ENCODE measurements at regions not wholly inside any gene's neighbourhood (a gene's known extent, or its start where the extent isn't known, plus 50 kb on each side); places are given as distances from the start of the nearest gene placed in this dataset.

DNA sequence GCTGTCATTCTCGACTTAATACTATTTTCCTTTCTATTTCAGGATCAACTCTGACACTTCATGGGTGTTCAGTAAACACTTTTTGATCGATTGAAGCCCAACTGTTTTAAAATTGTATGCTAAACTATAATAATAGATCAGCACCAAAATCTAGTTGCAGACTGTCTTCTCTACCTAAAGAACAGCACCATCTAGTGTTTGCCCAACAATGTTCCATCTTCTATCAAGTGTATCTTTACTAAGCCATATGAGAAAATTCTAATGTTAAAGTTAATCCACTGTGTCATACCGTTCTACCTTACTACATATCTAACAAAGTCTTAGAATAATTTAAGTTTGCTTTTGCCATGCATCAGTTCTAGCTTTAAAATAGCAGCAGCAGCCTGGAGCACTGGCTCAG, 113.0 kb upstream of the PRDX4 start:
- no peak overlapping the region for H3K27ac Mint-ChIP-seq
- peaks cover 7% of the 10 kb centered on the region for H3K9me3 Mint-ChIP-seq
- DNase-seq: no peak
- peaks cover 4% of the 10 kb centered on the region for H3K27me3 Mint-ChIP-seq (ENCODE audit: low read depth)
- H3K4me1 Mint-ChIP-seq (ENCODE audit: low read depth): no peaks in the 10 kb centered on the region
- no peak overlapping the region for H3K4me3 Mint-ChIP-seq
- H3K36me3 Mint-ChIP-seq (ENCODE audit: low read depth): no peaks in the 10 kb centered on the region
- intact Hi-C loops (cut with micrococcal nuclease): loop anchor here (5.0 kb wide), 2 partner anchors 542 to 1417 kb away; no protein-coding TSS in a partner anchor
- CTCF ChIA-PET: no interaction called here

DNA sequence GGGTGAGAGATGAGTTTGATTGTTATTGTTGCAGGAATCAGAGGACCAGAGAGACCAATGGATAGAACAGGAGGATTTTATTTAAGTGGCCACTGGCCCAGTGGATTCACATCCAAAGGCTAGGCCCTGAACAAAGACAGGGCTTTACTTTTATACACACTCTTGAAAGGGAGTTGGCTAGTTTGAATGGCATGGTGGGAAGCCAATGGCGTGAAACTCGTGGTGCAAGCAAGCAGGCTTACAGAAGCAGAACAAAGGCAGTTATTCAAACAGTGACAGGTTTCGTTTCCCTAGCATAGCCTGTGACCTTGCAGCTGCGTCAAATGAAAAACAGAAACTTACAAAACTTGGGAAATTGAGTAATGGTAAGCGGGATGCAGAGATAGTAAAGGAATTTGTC, 110.2 kb upstream of the PRDX4 start:
- intact Hi-C loops (cut with micrococcal nuclease): no loop called here
- no peaks in the 10 kb centered on the region for H3K36me3 Mint-ChIP-seq (ENCODE audit: low read depth)
- no peaks in the 10 kb centered on the region for H3K27me3 Mint-ChIP-seq (ENCODE audit: low read depth)
- no peaks in the 10 kb centered on the region for H3K4me1 Mint-ChIP-seq (ENCODE audit: low read depth)
- DNase-seq: no peak
- H3K27ac Mint-ChIP-seq: no peak overlapping the region
- CTCF ChIA-PET: interaction anchor here (1.2 kb wide), 1 partner anchor 233 kb away, joined by 3 read pairs; no protein-coding TSS in a partner anchor
- no peak overlapping the region for H3K4me3 Mint-ChIP-seq
- peaks cover 10% of the 10 kb centered on the region for H3K9me3 Mint-ChIP-seq

DNA sequence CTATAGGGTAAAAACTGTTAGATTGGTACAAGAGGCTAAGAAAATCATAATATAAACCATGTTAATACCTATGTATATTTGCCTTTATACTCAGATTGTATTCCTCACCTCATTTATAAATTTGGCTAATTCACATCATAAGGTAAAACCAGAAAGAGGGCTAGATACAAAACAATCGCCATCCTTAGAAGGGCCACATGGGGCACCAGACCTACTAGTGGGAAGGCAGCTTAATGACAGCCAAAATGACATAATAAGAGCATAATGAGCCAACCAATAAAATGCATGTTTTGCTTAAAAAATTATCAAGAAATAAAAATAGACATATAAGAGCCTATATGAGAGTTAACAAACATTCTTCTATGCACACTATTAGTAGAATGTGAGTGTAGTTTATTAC, 107.3 kb upstream of the PRDX4 start:
- intact Hi-C loops (cut with micrococcal nuclease): no loop called here
- H3K27me3 Mint-ChIP-seq (ENCODE audit: low read depth): no peaks in the 10 kb centered on the region
- DNase-seq: no peak
- H3K36me3 Mint-ChIP-seq (ENCODE audit: low read depth): no peaks in the 10 kb centered on the region
- H3K4me3 Mint-ChIP-seq: no peak overlapping the region
- H3K9me3 Mint-ChIP-seq: peaks cover 10% of the 10 kb centered on the region
- no peaks in the 10 kb centered on the region for H3K4me1 Mint-ChIP-seq (ENCODE audit: low read depth)
- CTCF ChIA-PET: no interaction called here
- H3K27ac Mint-ChIP-seq: no peak overlapping the region

DNA sequence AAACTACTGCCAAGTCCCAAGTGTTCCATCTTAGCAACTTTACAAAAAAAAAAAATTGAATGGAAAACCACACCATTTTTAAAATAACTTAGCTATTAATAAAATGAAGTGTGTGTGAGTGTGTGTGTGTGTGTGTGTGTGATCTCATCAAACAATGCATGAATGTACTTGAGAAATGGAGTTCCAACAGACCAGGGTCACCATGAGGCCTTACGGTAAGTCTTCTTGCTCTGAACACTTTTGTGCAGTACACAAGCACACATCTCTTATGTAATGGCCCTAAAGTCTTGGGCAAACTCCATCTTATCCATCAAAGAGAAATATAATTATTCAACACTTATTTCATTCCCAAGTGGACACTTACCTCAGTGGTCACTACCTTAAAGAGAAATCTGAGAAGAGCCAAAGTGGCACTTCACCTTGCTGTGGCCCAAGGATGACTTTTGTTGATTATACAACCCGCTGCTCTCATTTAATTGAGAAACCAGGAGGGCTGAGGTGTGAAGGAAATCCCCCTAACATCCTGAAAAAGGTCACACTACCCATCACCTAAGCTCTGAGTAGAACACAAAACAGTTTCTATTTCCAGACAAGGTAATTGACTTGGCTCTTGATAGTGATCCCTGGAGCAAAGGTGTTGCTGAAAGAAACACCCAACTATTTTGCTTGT, 96.5 kb upstream of the PRDX4 start:
- no peak for DNase-seq
- Mint-ChIP-seq H3K36me3 (ENCODE audit: low read depth) (no peaks in the 10 kb centered on the region), H3K4me1 (ENCODE audit: low read depth) (no peaks in the 10 kb centered on the region), H3K27me3 (ENCODE audit: low read depth) (peaks cover 5% of the 10 kb centered on the region), H3K9me3 (no peaks in the 10 kb centered on the region), H3K4me3 (no peak overlapping the region), H3K27ac (no peak overlapping the region)
- intact Hi-C loops (cut with micrococcal nuclease): no loop called here
- CTCF ChIA-PET: no interaction called here

DNA sequence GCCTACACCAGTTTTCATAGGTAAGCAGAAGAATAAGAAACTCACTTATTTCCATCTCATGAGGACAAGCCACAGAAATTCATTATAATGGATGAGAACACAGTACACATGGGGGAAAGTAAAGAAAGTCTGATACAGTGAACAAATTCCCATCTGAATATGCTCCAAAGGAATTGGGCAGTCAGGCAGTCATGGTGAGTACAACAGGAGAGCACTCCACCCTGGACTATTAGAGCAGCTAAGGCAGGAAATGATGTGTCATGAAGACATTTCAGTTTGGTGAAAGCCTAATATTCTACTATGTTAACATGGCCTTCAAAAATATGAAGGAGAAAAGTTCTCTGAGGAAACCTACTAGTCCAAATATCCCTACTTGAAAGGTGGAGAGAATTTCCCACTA, 92.0 kb upstream of the PRDX4 start:
- H3K4me3 Mint-ChIP-seq: no peak overlapping the region
- H3K27me3 Mint-ChIP-seq (ENCODE audit: low read depth): peaks cover 2% of the 10 kb centered on the region
- CTCF ChIA-PET: no interaction called here
- no peak overlapping the region for H3K27ac Mint-ChIP-seq
- intact Hi-C loops (cut with micrococcal nuclease): no loop called here
- no peak for DNase-seq
- no peaks in the 10 kb centered on the region for H3K36me3 Mint-ChIP-seq (ENCODE audit: low read depth)
- no peaks in the 10 kb centered on the region for H3K4me1 Mint-ChIP-seq (ENCODE audit: low read depth)
- H3K9me3 Mint-ChIP-seq: no peaks in the 10 kb centered on the region

DNA sequence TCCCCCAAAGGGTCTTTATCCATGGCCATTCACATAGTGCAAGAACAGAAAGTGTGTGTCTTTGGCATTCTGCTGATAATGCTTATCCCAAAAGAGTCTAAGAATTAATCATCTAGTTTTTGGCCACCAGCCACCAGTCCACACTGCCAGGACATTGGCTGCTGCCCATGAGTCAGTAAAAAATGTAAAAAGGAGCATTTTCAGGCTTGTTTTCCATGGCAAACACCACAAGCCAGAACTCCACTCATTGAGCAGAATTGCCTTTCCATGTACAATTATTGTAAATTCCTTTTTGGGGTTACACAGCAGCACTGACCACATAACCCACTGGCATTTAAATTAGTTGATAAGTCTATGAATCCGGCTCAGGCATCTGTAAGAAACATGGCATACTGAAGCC, 89.2 kb upstream of the PRDX4 start:
- H3K4me1 Mint-ChIP-seq (ENCODE audit: low read depth): no peaks in the 10 kb centered on the region
- no peaks in the 10 kb centered on the region for H3K27me3 Mint-ChIP-seq (ENCODE audit: low read depth)
- intact Hi-C loops (cut with micrococcal nuclease): no loop called here
- no peaks in the 10 kb centered on the region for H3K9me3 Mint-ChIP-seq
- H3K27ac Mint-ChIP-seq: no peak overlapping the region
- H3K4me3 Mint-ChIP-seq: no peak overlapping the region
- H3K36me3 Mint-ChIP-seq (ENCODE audit: low read depth): no peaks in the 10 kb centered on the region
- CTCF ChIA-PET: no interaction called here
- DNase-seq: no peak

DNA sequence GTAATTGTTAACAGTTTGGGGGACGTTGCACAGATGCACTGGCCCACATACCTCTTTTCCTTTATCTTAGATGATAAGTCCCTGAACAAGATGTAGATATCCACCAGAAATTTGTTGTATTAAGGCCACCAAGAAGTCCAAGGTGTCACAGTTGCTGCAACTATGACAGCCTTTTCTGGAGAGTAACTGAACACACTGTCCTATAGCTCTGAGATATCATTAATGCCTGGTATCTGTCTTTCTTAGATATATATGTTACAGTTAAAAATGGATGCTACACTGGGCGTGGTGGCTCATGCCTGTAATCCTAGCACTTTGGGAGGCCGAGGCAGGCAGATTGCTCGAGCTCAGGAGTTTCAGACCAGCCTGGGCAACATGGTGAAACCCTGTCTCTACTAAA, 77.8 kb upstream of the PRDX4 start:
- intact Hi-C loops (cut with micrococcal nuclease): no loop called here
- Mint-ChIP-seq H3K4me1 (ENCODE audit: low read depth) (no peaks in the 10 kb centered on the region), H3K27me3 (ENCODE audit: low read depth) (no peaks in the 10 kb centered on the region), H3K9me3 (no peaks in the 10 kb centered on the region), H3K27ac (no peak overlapping the region), H3K4me3 (no peak overlapping the region), H3K36me3 (ENCODE audit: low read depth) (no peaks in the 10 kb centered on the region)
- DNase-seq: no peak
- CTCF ChIA-PET: no interaction called here

DNA sequence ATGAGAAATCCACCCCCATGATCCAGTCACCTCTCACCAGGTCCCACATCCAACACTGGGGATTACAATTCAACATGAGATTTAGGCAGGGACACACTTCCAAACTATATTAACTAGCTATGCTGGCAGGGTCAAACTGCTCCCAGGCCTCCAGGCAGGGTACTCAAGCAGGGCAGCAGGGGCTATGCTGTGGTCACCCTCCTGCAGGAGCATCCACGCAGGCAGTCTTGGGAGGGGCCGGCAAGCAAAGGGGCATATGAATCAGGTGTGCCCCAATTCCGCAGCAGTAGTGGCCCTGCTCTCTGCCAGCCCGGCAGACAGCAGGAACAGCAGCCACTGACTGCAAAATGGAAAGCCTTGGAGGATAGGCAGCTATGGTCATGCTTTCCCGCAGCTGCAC, 74.6 kb upstream of the PRDX4 start:
- intact Hi-C loops (cut with micrococcal nuclease): no loop called here
- Mint-ChIP-seq H3K9me3 (no peaks in the 10 kb centered on the region), H3K4me3 (no peak overlapping the region), H3K36me3 (ENCODE audit: low read depth) (no peaks in the 10 kb centered on the region), H3K4me1 (ENCODE audit: low read depth) (no peaks in the 10 kb centered on the region), H3K27ac (no peak overlapping the region), H3K27me3 (ENCODE audit: low read depth) (no peaks in the 10 kb centered on the region)
- CTCF ChIA-PET: no interaction called here
- no peak for DNase-seq

DNA sequence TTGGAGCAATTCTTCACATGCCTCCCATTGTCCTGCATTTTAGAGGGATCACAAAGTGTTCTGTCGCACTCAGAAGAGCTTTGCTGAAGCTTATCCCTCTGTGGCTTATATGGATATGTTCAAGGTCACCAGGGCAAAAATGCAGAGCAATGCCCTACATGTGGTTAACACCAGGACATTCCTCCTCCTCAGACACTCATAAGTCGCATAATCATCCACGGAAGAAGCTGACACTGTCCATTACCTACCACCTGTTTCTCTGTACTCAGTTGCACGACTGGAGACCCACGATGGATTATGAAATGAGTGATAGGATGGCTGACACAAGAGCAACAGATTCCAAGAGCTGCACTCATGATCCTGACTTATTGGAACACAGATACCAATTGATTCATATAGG, 68.7 kb upstream of the PRDX4 start:
- no peaks in the 10 kb centered on the region for H3K9me3 Mint-ChIP-seq
- H3K27me3 Mint-ChIP-seq (ENCODE audit: low read depth): no peaks in the 10 kb centered on the region
- H3K4me1 Mint-ChIP-seq (ENCODE audit: low read depth): no peaks in the 10 kb centered on the region
- H3K4me3 Mint-ChIP-seq: no peak overlapping the region
- intact Hi-C loops (cut with micrococcal nuclease): no loop called here
- no peak overlapping the region for H3K27ac Mint-ChIP-seq
- no peak for DNase-seq
- CTCF ChIA-PET: no interaction called here
- H3K36me3 Mint-ChIP-seq (ENCODE audit: low read depth): no peaks in the 10 kb centered on the region

DNA sequence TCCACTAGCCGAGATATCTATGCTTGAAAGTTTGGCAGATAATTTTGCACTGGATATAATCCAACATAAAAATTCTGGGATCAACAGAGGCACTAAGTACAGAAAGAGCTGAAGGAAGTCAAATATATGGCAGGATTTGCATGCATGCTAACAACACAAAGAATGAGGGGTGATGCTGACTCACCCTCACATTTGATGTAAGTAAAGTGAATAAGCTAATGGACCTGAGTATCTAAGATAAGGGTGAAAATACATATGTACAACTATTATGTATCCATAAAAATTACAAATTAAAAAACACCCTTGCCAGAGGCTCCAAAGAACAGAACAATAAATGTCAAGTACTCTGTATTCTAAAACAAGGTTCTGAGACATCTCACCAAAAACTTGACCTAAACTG, 63.8 kb upstream of the PRDX4 start:
- CTCF ChIA-PET: no interaction called here

DNA sequence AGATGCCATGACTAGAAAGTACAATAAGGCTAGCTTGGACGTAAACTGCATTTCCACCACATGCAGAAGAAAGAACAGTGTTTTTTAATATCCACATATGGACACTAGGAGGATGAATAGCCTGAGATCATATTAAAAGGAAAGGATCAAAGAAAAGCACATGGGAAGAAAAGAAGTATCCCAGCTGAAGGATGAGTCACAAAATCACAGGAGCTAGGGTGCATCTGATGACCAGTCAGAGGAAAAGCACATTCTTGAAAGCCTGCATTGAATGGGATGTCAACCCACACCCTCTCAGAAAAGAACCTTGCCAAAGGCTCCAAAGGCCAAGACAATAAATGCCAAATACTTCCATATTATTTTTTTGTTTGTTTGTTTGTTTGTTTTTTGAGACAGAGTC, 56.8 kb upstream of the PRDX4 start:
- no peaks in the 10 kb centered on the region for H3K9me3 Mint-ChIP-seq
- H3K27me3 Mint-ChIP-seq (ENCODE audit: low read depth): no peaks in the 10 kb centered on the region
- no peaks in the 10 kb centered on the region for H3K4me1 Mint-ChIP-seq (ENCODE audit: low read depth)
- H3K4me3 Mint-ChIP-seq: no peak overlapping the region
- intact Hi-C loops (cut with micrococcal nuclease): no loop called here
- no peak for DNase-seq
- no peaks in the 10 kb centered on the region for H3K36me3 Mint-ChIP-seq (ENCODE audit: low read depth)
- H3K27ac Mint-ChIP-seq: no peak overlapping the region
- CTCF ChIA-PET: no interaction called here

More for the DNA sequence above, 63.8 kb upstream of the PRDX4 start:
- no peak overlapping the region for H3K27ac Mint-ChIP-seq
- no peaks in the 10 kb centered on the region for H3K27me3 Mint-ChIP-seq (ENCODE audit: low read depth)
- H3K9me3 Mint-ChIP-seq: no peaks in the 10 kb centered on the region
- intact Hi-C loops (cut with micrococcal nuclease): no loop called here
- DNase-seq: no peak
- H3K4me3 Mint-ChIP-seq: no peak overlapping the region
- H3K4me1 Mint-ChIP-seq (ENCODE audit: low read depth): no peaks in the 10 kb centered on the region
- H3K36me3 Mint-ChIP-seq (ENCODE audit: low read depth): no peaks in the 10 kb centered on the region

DNA sequence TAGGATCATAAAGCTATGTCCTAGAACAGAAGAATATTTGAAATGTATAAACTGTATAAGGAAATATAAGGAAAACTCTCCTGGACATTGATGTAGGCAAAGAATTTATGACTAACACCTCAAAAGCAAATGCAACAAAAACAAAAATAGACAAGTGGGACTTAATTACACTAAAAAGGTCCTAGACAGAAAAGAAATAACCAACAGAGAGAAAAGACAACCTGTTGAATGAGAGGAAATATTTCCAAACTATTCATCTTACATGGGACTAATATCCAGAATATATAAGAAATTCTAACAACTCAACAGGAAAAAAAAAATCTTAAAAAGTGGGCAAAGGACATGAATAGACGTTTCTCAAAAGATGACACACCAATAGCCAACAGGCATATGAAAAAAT, 54.4 kb upstream of the PRDX4 start:
- CTCF ChIA-PET: no interaction called here
- Mint-ChIP-seq H3K4me3 (no peak overlapping the region), H3K27me3 (ENCODE audit: low read depth) (no peaks in the 10 kb centered on the region), H3K36me3 (ENCODE audit: low read depth) (no peaks in the 10 kb centered on the region), H3K4me1 (ENCODE audit: low read depth) (no peaks in the 10 kb centered on the region), H3K27ac (no peak overlapping the region), H3K9me3 (no peaks in the 10 kb centered on the region)
- intact Hi-C loops (cut with micrococcal nuclease): no loop called here
- no peak for DNase-seq

DNA sequence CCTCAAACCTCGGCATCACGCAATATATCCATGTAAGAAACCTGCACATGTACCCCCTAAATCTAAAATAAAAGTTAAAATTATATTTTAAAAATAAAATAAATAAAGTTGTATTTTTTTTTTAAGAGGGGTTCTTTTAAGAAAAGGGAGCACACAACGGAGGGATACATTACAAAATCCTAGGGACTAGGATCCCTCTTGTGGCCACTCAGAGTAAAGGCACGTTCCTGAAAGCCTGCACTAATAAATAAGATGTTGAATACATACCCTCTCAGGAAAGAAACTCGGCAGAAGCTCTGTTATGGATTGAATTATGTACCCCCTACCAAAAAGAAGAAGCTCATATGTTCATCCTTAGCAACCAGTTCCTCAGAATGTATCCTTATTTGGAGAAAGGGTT, 50.9 kb upstream of the PRDX4 start:
- intact Hi-C loops (cut with micrococcal nuclease): loop anchor here (1.0 kb wide), 1 partner anchor 608 kb away; no protein-coding TSS in a partner anchor
- no peak for DNase-seq
- Mint-ChIP-seq H3K36me3 (ENCODE audit: low read depth) (no peaks in the 10 kb centered on the region), H3K27ac (no peak overlapping the region), H3K9me3 (no peaks in the 10 kb centered on the region), H3K27me3 (ENCODE audit: low read depth) (no peaks in the 10 kb centered on the region), H3K4me1 (ENCODE audit: low read depth) (no peaks in the 10 kb centered on the region), H3K4me3 (no peak overlapping the region)
- CTCF ChIA-PET: interaction anchor here (0.7 to 1.3 kb wide), 2 partner anchors 49 to 1756 kb away, joined by 3 to 4 read pairs; no protein-coding TSS in a partner anchor

Data from activated naive CD4-positive, alpha-beta T cell treated with anti-CD3 and anti-CD28 coated beads for 36 hours (primary cell).